ENCODE measurements at regions not wholly inside any gene's neighbourhood (a gene's known extent, or its start where the extent isn't known, plus 50 kb on each side); places are given as distances from the start of the nearest gene placed in this dataset.
A peak's percentile ranks its signal among the peaks of the same experiment; 100 is the strongest.
"Not testable (repeated sequence)": the region's sequence is repeated elsewhere in the genome, so short reads cannot be mapped to it uniquely, and the experiment has no call there.

DNA sequence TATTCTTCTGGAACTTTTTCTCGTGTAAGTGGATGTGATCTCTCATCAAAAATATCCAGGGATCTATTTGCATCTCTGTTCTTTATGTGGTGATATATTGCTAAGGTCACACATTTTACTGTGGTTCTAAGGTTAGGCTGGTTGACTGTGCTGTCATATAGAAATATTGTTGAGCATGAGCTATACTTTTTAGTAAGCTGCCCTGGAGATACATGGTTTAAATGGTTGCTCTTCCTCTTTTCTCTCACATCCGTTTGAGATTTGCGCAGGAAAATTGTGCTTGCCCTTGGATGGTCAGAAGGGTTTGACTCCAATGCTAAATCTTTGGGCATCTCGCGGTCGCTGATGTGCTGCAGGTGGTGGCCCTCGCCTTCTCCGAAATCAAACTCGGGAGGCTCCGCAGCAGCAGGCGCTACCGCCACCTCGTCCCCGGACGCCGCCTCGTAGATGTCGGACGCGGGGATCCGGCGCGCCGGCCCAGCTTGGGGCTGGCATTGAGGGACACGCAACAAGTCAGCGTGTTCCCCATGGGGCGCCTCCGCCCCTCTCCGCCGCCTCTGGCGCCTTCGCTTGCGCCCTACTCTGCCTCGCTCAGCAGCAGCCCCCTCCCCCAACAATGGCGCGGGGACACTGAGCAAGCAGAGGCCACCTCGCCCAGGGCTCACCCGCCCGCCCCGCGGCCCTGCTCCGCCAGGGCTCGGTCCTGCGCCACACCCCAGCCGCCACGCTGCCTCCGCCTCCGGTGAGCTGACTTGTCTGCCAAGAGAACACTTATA is 154.5 kb downstream of the MSN start:
- DNase-seq (ENCODE audit: low read depth) = no peak
- peak overlapping the region; percentile 33; the same call in 1 of the 2 replicates for H3K4me3 ChIP-seq (ENCODE audit: low read depth, low read length)
- TF ChIP-seq, protein P1, sequence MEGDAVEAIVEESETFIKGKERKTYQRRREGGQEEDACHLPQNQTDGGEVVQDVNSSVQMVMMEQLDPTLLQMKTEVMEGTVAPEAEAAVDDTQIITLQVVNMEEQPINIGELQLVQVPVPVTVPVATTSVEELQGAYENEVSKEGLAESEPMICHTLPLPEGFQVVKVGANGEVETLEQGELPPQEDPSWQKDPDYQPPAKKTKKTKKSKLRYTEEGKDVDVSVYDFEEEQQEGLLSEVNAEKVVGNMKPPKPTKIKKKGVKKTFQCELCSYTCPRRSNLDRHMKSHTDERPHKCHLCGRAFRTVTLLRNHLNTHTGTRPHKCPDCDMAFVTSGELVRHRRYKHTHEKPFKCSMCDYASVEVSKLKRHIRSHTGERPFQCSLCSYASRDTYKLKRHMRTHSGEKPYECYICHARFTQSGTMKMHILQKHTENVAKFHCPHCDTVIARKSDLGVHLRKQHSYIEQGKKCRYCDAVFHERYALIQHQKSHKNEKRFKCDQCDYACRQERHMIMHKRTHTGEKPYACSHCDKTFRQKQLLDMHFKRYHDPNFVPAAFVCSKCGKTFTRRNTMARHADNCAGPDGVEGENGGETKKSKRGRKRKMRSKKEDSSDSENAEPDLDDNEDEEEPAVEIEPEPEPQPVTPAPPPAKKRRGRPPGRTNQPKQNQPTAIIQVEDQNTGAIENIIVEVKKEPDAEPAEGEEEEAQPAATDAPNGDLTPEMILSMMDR (IDR thresholded peaks at IDR 0.05; ENCODE audit: insufficient read depth, low read depth, low read length, missing control alignments) = no peak

DNA sequence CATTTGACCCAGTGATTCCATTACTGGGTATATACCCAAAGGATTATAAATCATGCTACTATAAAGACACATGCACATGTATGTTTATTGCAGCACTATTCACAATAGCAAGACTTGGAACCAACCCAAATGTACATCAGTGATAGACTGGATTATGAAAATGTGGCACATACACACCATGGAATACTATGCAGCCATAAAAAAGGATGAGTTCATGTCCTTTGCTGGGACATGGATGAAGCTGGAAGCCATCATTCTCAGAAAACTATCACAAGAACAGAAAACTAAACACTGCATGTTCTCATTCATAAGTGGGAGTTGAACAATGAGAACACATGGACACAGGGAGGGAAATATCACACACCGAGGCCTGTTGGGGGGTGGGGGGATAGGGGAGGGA is 152.5 kb downstream of the MSN start:
- not testable (repeated sequence) for DNase-seq (ENCODE audit: low read depth); H3K4me3 ChIP-seq (ENCODE audit: low read depth, low read length)

DNA sequence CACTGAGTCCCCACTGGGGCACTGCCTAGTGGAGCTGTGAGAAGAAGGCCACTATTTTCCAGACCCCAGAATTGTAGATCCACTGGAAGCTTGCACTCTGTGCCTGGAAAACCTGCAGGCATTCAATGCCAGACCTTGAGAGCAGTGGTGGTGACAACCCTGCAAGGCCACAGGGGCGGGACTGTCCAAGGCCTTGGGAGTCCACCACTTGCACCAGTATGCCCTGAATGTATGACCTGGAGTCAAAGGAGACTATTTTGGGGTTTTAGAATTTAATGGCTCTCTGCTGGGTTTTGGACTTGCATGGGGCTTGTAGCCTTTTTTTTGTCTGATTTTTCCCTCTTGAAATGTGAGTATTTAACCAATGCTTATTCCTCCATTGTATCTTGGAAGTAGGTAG is 145.8 kb downstream of the MSN start:
- no peak overlapping the region for H3K4me3 ChIP-seq (ENCODE audit: low read depth, low read length)
- TF ChIP-seq, protein P1 (IDR thresholded peaks at IDR 0.05; ENCODE audit: insufficient read depth, low read depth, low read length, missing control alignments) = no peak
- DNase-seq (ENCODE audit: low read depth) = no peak

DNA sequence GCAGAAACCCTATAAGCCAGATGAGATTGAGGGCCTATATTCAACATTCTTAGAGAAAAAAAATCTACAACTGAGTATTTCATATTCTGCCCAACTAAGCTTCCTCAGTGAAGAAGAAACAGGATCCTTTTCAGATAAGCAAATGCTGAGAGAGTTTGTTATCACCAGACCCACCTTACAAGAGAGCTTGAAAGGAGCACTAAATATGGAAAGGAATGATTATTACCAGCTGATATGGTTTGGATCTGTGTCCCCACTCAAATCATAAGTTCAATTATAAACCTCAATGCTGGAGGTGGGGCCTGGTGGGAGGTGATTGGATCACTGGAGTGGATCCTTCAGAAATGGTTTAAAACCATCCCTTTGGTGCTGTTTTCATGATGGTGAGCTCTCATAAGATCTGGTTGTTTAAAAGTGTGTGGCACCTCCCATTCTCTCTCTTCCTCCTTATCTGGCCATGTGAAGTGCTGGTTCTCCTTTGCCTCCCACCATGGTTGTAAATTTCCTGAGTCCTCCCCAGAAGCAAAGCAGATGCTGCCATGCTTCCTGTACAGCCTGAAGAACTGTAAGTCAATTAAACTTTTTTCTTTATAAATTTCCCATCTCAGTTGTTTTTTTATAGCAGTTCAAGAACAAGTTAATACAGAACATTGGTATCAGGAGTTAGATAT is 144.2 kb downstream of the MSN start:
- TF ChIP-seq, protein P1 (IDR thresholded peaks at IDR 0.05; ENCODE audit: insufficient read depth, low read depth, low read length, missing control alignments) = no peak
- H3K4me3 ChIP-seq (ENCODE audit: low read depth, low read length) = no peak overlapping the region
- DNase-seq (ENCODE audit: low read depth) = no peak
